ENCODE measurements at regions not wholly inside any gene's neighbourhood (a gene's known extent, or its start where the extent isn't known, plus 50 kb on each side); places are given as distances from the start of the nearest gene placed in this dataset.
"Not testable (repeated sequence)": the region's sequence is repeated elsewhere in the genome, so short reads cannot be mapped to it uniquely, and the experiment has no call there.

GRCh38 chr7:159321278-159321677 is 176.6 kb upstream of the VIPR2 start:
- no peaks in the 10 kb centered on the region for H3K27me3 Mint-ChIP-seq (ENCODE audit: unreplicated experiment)

GRCh38 chr7:159318682-159319351 is 174.2 kb upstream of the VIPR2 start:
- no peak overlapping the region for H3K27ac Mint-ChIP-seq (ENCODE audit: unreplicated experiment)
- no peak overlapping the region for H3K4me3 Mint-ChIP-seq (ENCODE audit: unreplicated experiment)
- no peaks in the 10 kb centered on the region for H3K27me3 Mint-ChIP-seq (ENCODE audit: unreplicated experiment)
- no peaks in the 10 kb centered on the region for H3K4me1 Mint-ChIP-seq (ENCODE audit: low read depth, unreplicated experiment)
- H3K9me3 Mint-ChIP-seq (ENCODE audit: unreplicated experiment) = peaks cover 6% of the 10 kb centered on the region
- no peak for DNase-seq
- H3K36me3 Mint-ChIP-seq (ENCODE audit: unreplicated experiment) = no peaks in the 10 kb centered on the region
- TF ChIP-seq CTCF (IDR thresholded peaks at IDR 0.05; ENCODE audit: partially characterized antibody, unreplicated experiment) = no peak

More at GRCh38 chr7:159321278-159321677, 176.6 kb upstream of the VIPR2 start:
- H3K9me3 Mint-ChIP-seq (ENCODE audit: unreplicated experiment) = peaks cover 8% of the 10 kb centered on the region
- no peak for TF ChIP-seq CTCF (IDR thresholded peaks at IDR 0.05; ENCODE audit: partially characterized antibody, unreplicated experiment)
- H3K27ac Mint-ChIP-seq (ENCODE audit: unreplicated experiment) = no peak overlapping the region
- no peaks in the 10 kb centered on the region for H3K36me3 Mint-ChIP-seq (ENCODE audit: unreplicated experiment)
- no peak for DNase-seq
- no peaks in the 10 kb centered on the region for H3K4me1 Mint-ChIP-seq (ENCODE audit: low read depth, unreplicated experiment)
- no peak overlapping the region for H3K4me3 Mint-ChIP-seq (ENCODE audit: unreplicated experiment)

- H3K9me3 Mint-ChIP-seq (ENCODE audit: unreplicated experiment) = peaks cover 6% of the 10 kb centered on the region
- no peaks in the 10 kb centered on the region for H3K36me3 Mint-ChIP-seq (ENCODE audit: unreplicated experiment)
- TF ChIP-seq CTCF (IDR thresholded peaks at IDR 0.05; ENCODE audit: partially characterized antibody, unreplicated experiment) = no peak
- no peaks in the 10 kb centered on the region for H3K27me3 Mint-ChIP-seq (ENCODE audit: unreplicated experiment)
- DNase-seq = no peak
- no peak overlapping the region for H3K27ac Mint-ChIP-seq (ENCODE audit: unreplicated experiment)
- H3K4me1 Mint-ChIP-seq (ENCODE audit: low read depth, unreplicated experiment) = no peaks in the 10 kb centered on the region
- H3K4me3 Mint-ChIP-seq (ENCODE audit: unreplicated experiment) = no peak overlapping the region
These were observed 172.6 kb upstream of the VIPR2 start for GRCh38 chr7:159317294-159317693.

GRCh38 chr7:159311172-159311494 is 166.5 kb upstream of the VIPR2 start:
- no peaks in the 10 kb centered on the region for H3K4me1 Mint-ChIP-seq (ENCODE audit: low read depth, unreplicated experiment)
- no peak for TF ChIP-seq CTCF (IDR thresholded peaks at IDR 0.05; ENCODE audit: partially characterized antibody, unreplicated experiment)
- no peak overlapping the region for H3K27ac Mint-ChIP-seq (ENCODE audit: unreplicated experiment)
- no peak overlapping the region for H3K4me3 Mint-ChIP-seq (ENCODE audit: unreplicated experiment)
- no peaks in the 10 kb centered on the region for H3K36me3 Mint-ChIP-seq (ENCODE audit: unreplicated experiment)
- DNase-seq = no peak
- no peaks in the 10 kb centered on the region for H3K9me3 Mint-ChIP-seq (ENCODE audit: unreplicated experiment)
- H3K27me3 Mint-ChIP-seq (ENCODE audit: unreplicated experiment) = peaks cover 2% of the 10 kb centered on the region

GRCh38 chr7:159310457-159311171 is 165.9 kb upstream of the VIPR2 start:
- Mint-ChIP-seq H3K27me3 (ENCODE audit: unreplicated experiment) (peaks cover 2% of the 10 kb centered on the region), H3K4me1 (ENCODE audit: low read depth, unreplicated experiment) (no peaks in the 10 kb centered on the region), H3K27ac (ENCODE audit: unreplicated experiment) (no peak overlapping the region), H3K9me3 (ENCODE audit: unreplicated experiment) (no peaks in the 10 kb centered on the region), H3K36me3 (ENCODE audit: unreplicated experiment) (no peaks in the 10 kb centered on the region), H3K4me3 (ENCODE audit: unreplicated experiment) (no peak overlapping the region)
- TF ChIP-seq CTCF (IDR thresholded peaks at IDR 0.05; ENCODE audit: partially characterized antibody, unreplicated experiment) = no peak
- no peak for DNase-seq

- not testable (repeated sequence) for H3K9me3 Mint-ChIP-seq (ENCODE audit: unreplicated experiment); H3K4me1 Mint-ChIP-seq (ENCODE audit: low read depth, unreplicated experiment); DNase-seq; H3K36me3 Mint-ChIP-seq (ENCODE audit: unreplicated experiment); H3K27ac Mint-ChIP-seq (ENCODE audit: unreplicated experiment); H3K4me3 Mint-ChIP-seq (ENCODE audit: unreplicated experiment); H3K27me3 Mint-ChIP-seq (ENCODE audit: unreplicated experiment)
These were observed 164.5 kb upstream of the VIPR2 start for GRCh38 chr7:159309214-159309613.

All from glutamatergic neuron (in vitro differentiated cells).